Left colon (tissue), 2 donors: ENCODE measurements at regions not wholly inside any gene's neighbourhood (a gene's known extent, or its start where the extent isn't known, plus 50 kb on each side); places are given as distances from the start of the nearest gene placed in this dataset.

Experiments used
- ATAC-seq: fragments of 200-7000 bp; cut with Tn5 transposase; one replicate; pipeline ENCODE4 v1.9.1; 2020; ENCODE audit warnings: mild to moderate bottlenecking, moderate library complexity
- DNase-seq, 2 donors: peaks; one replicate each; pipeline ENCODE4 v3.0.0-alpha.2; 2020
- intact Hi-C, 2 donors: fragments of 100-400 bp; cut with DNase I in 1 of 2; cut with micrococcal nuclease in 1 of 2; formaldehyde crosslinking; loops; one replicate each; pipeline versions ENCODE4 v1.11.2 to v1.14.0; 2022; cut with DNase I, micrococcal nuclease
- donor health status: DM: no; HTN: no; CAD: no.
- donor health status: DM: yes; HTN: yes; CAD: no.

DNA sequence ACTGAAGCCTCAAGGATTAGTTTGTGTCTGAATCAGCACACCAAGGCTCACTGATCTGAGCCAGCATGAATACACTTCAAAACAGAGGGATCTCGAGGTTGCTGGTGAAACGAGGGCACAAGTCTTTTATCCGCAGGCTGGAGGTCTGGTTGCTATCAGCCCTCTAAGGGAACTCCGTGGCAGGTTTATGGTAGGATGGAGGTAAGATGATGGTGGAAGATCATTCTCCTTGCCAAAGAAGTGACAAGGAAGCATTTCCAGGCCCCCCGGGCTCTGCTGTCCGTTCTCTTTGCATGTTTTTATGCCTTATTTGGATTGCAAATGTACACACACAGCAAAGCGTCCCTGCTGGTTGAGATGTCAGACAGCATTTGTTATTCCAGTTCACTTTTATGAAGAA, 268.3 kb downstream of the ARHGAP12 start:
- no peak for ATAC-seq

GRCh38 chr10:31659665-31660064, 269.0 kb downstream of the ARHGAP12 start:
- DNase-seq (no peak), ATAC-seq (no peak)
- intact Hi-C loops: no loop called here

More for the DNA sequence above, 268.3 kb downstream of the ARHGAP12 start:
- DNase-seq: peak; percentile 15 to 67
- intact Hi-C loops: no loop called here

GRCh38 chr10:31657434-31657872, 271.2 kb downstream of the ARHGAP12 start:
- intact Hi-C loops: no loop called here
- ATAC-seq (no peak), DNase-seq (no peak)

- ATAC-seq (no peak), DNase-seq (no peak)
Measured at GRCh38 chr10:31656851-31657433, 271.7 kb downstream of the ARHGAP12 start.

DNA sequence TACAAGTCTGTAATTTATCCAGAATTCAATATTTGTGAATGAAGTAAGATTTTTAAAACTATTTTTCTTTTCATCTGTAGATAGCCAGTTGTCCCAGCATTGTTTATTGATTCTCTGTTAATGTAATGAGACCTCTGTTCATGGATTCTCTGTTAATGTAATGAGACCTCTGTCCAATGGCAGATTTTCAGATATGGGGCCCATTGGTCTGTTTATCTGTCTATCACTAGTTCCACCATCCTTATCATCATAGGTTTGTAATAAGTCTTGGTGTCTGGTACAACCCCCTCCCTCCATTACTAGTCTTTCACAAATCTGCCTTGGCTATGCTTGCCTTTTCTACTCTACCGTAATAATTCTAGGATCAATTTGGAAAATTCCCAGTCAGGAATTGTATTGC, 276.6 kb downstream of the ARHGAP12 start:
- ATAC-seq (no peak), DNase-seq (no peak)
- intact Hi-C loops: no loop called here

More at GRCh38 chr10:31656851-31657433, 271.7 kb downstream of the ARHGAP12 start:
- intact Hi-C loops: no loop called here

DNA sequence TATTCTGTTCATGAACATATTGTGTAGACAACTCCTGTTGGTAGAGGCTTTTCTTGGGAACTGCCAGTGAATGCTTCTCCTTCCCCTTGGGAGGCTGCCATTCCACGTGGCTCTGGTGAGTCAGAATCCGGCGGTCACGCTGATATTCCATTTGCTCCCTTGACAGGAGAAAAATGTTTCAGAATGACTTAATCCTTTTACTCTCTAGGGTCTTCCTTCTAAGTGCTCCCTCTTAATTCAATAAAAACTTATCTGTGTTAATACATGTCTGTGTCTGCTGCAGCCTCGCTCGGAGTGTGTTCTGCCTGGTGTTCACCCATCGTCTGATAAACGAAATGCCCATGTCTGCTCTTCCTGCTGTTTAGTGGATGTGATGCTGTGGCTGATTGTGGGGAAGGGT, 278.6 kb downstream of the ARHGAP12 start:
- intact Hi-C loops: no loop called here
- DNase-seq (peak; percentile 34 to 62), ATAC-seq (no peak)

DNA sequence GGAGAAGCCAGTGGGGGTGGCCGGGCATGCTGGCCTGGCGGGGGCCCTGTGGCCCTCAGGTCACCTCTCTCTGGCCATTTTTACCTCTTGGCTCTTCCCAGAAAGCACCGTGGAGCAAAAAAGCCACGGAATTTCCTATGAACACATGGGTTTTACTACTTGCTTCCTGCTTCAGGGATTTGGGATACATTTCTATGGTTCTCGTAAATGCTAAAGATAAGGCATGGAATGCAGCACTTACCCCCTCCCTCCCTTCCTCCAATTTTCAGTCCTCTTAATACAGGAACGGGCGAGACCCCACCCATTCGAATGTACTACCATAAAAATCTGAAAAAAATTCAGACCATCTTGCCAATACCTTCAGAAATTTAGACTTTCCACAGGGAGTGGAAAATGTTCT, 279.7 kb downstream of the ARHGAP12 start:
- intact Hi-C loops: no loop called here
- DNase-seq (no peak), ATAC-seq (no peak)

DNA sequence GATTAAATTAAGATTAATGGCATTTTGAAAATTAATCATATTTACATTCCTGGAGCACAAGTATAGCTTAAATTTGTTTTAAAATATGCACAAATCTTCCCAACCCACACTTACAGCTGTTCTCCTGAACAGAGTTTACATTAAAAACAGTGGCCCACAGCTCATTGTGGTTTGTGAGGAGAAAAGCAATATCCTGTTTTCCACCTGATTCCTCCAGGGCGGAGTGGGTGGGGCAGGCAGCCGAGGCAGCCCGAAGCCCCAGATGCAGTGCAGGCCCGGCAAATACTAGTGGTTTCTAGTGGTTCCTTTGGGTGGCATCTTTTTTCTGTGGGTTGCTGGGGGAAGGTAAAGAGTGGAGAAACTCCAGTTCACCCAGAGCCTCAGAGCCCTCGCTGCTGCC, 280.8 kb downstream of the ARHGAP12 start:
- ATAC-seq (no peak), DNase-seq (no peak)
- intact Hi-C loops: no loop called here

- DNase-seq: no peak
- intact Hi-C loops: no loop called here
- ATAC-seq: no peak
Measured at GRCh38 chr10:31646519-31646918, 282.1 kb downstream of the ARHGAP12 start.

- ATAC-seq (no peak), DNase-seq (no peak)
- intact Hi-C loops: no loop called here
Measured at GRCh38 chr10:31645786-31646185, 282.8 kb downstream of the ARHGAP12 start.

DNA sequence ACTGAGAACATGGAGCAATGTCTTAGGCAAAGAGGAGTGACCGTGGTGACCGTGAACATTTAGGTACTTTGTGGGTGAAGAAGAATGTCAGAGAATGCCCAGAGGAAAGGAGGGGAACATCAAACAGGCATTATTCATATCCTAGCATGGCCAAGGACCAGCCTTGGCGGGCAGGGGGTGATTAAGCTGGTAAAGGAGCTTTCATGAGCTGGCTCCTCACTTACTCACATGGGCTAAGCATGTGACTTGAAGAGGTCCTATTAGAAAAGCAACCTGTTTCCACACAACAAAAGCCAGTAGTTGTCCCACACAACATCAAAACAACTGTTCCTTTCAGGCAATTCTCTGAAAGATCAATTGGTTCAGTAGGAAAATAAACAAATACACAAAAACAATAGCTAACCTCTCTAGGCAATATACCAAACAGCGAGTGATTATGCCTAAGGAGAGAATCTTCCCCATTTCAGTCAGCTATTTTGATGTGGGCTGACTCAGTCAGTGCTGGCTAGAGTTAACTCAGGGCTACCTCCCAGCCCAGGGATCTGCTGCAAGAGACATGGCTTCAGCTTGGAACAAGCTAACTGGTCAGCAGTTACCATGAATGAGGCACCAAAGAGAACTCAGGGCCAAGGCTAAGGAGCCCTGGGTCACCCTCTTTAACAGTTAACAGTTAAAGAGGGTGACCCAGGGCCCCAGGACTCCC, 283.5 kb downstream of the ARHGAP12 start:
- intact Hi-C loops: no loop called here
- DNase-seq (no peak), ATAC-seq (no peak)

DNA sequence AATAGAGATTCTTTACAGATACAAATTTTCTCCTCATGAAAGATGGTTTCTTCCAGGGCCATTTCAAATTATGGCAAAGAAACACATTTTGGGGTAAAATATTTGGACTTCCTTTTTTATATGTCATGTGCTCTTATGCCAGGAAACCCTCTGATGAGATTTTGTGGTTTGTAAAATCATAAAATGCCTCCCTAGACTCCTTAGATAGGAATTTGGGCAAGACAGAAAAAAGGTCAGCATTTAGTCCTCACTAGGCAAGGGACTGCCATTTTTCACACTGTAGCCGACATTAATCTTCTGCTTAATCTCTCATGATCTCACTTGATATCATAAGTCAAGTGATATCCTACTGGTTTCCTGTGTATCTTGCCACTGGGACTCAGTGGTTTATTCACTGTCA, 286.4 kb downstream of the ARHGAP12 start:
- no peak for DNase-seq
- intact Hi-C loops: no loop called here
- ATAC-seq: no peak

DNA sequence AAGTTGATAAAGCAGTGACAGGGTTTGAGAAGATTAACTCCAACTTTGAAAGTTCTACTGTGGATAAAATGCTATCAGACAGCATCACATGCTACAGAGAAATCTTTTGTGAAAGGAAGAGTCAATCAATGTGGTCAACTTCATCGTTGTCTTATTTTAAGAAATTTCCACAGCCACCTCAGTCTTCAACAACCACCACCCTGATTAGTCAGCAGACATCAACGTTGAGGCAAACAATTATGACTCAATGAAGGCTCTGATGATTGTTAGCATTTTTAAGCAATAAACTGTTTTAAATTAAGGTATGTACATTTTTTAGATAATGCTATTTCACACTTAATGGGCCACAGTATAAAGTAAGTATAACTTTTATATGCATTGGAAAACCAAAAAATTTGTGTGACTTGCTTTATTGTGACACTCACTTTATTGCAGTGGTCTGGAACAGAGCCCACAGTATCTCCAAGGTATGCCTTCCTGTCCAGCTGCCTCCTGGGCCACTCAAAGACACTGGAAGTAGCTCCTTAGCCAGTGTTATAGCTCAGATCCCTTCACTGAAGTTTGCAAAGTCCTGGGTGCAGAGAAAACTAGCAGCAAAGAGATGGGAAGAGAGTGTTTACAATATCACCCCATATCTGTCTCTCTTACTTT, 293.1 kb downstream of the ARHGAP12 start:
- intact Hi-C loops: no loop called here
- DNase-seq: no peak
- ATAC-seq: no peak

GRCh38 chr10:31635009-31635408, 293.6 kb downstream of the ARHGAP12 start:
- no peak for DNase-seq
- ATAC-seq: no peak
- intact Hi-C loops: no loop called here

DNA sequence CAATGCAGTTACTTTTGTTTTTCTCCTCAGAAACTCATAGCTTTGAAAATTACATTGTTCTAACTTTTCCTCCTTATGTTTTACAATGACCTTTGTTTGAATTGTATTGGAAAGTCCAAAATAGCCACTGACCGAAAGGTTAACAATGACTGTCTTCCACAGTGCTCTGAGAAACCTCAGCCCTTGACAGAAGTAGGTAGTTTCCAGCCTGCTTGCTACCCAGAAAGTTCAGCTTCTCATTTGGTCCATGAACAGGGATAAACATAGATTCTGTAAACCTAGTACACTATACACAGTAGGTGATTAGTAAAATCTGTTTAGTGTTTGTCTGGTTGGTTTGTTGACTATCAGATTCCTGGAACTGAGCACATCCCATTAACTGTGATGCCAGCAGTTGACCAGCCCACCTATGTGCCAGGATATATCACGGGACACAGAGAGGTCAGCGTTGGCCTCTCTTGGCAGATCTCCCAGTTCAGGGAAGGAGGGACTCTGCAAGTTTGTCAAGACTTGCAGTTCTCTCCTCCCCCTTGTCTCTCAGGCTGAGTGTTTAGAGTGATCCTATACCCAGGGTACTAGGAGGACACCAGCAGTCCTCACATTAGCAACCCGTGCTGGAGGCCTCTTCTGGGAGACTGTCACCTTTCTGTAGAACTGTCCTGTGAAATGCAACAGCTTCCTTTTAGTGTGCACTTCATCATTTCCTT, 297.6 kb downstream of the ARHGAP12 start:
- intact Hi-C loops: no loop called here
- no peak for ATAC-seq
- no peak for DNase-seq

DNA sequence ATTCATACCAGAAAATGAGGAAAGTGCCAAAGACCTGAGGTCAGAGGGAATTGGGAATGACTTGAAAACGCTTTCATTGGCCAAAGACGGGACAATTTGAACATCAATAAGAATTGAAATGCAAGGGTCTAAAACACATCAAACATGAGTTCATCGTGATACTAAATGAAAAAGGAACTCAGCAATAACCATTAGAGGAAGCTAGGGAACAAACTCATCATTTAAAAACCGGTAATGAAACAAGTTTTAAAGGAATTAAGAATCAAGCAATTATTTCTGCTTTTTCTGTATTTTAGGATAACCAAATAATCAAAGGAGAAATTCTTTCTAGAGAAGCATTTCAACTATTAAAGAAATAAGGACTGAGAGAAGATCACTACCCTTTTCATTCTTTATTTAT, 303.1 kb downstream of the ARHGAP12 start:
- intact Hi-C loops: no loop called here
- ATAC-seq (no peak), DNase-seq (no peak)

DNA sequence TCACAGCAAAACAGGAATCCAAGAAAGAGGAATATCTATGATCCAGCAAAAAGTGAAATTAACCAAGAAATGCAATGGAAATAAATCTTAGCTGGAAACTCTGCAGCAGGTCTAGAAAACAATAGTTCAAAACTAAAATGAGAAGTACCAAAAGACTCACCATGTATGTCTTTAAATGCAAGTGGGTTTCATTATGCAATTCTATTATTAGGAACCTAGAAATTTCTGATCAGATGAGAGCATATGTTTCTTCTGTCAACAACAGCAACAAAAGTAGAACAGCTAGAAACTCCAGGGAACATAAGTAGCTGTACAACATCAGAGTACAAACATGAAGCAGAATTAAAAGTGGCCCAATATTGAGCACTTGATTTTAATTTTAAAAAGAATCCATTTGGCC, 304.0 kb downstream of the ARHGAP12 start:
- no peak for ATAC-seq
- DNase-seq: no peak
- intact Hi-C loops: no loop called here

DNA sequence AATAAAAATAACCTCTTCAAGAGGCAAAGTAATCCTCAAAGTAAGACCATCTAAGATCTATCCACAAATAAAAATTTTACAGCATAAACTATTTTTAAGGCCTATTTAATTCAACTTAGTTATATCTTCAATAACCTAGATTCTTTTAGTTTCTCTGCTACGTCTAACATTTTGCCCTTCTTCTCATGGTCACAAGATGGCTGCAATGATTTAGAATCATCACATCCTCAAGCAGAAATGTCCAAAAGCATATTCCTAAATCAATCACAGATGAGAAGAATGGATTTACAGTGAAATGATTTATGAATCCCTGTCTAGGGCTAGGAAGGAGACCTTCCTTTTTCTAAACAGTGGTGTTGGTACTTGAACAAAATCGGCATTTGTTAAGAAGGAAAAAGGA, 304.7 kb downstream of the ARHGAP12 start:
- DNase-seq (no peak), ATAC-seq (no peak)
- intact Hi-C loops: no loop called here

DNA sequence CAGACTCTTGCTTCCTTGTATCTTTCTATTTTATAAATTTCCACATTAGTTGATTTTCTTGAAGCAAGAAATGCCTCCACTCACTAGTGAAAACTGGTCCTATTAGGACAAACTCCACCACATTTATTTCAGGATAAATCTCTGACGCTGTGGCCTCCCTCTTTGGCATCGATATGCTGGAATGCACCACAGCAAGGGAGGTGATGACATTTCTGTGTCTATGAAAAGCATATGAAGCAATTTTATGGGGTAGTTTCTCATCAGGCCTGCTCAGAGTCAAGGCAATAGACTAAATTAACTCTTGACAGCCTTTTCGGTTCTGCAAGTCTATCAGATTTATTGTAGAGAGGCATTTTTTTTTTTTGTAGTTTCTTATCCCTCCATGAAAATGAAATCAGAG, 304.4 kb downstream of the ZEB1 start:
- DNase-seq (no peak), ATAC-seq (no peak)
- intact Hi-C loops: no loop called here

DNA sequence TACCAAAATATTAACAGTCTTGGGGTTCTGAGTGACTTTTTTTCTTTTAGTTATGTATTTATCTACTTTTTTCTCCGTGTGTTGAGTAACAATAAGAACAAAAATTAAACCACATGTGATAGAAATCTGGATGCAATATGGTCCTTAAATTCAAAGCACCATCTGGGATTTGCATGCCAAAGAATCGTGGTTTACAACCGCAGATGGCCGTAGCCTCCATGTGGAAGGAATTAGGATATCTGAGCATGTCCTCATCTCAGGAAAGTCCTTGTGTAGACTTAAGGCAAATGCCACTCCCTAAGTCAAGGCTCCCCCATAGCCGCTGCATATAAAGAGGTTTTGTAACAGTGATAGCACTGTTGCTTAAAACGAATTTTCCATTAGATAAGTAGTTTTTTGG, 304.0 kb downstream of the ZEB1 start:
- ATAC-seq: no peak
- intact Hi-C loops: no loop called here
- no peak for DNase-seq
